Esophagus muscularis mucosa (tissue), 3 donors: ENCODE measurements at regions not wholly inside any gene's neighbourhood (a gene's known extent, or its start where the extent isn't known, plus 50 kb on each side); places are given as distances from the start of the nearest gene placed in this dataset.

ENCODE experiments used
- POLR2A ChIP-seq: fragments of 450-650 bp; IDR thresholded peaks from one replicate; pipeline ENCODE4 v1.6.1; 2017; ENCODE audit warnings: antibody characterized with exemption, moderate library complexity, mild to moderate bottlenecking, low read depth
- POLR2AphosphoS5 ChIP-seq, 2 donors: sonication (generic); formaldehyde crosslinking; IDR thresholded peaks; one replicate each; pipeline ENCODE4 v1.6.1; 2017; ENCODE audit warnings: antibody characterized with exemption in 2 of 2
- TF ChIP-seq, protein P1 (sequence below), 3 experiments: fragments of 200-600 bp in 2 of 3; fragments of 450-650 bp in 1 of 3; sonication (generic) in 2 of 3; IDR thresholded peaks; one replicate each; pipeline ENCODE4 v1.5.1; 2017 to 2019; ENCODE audit warnings: antibody characterized with exemption in 3 of 3, mild to moderate bottlenecking in 2 of 3, moderate library complexity in 1 of 3

DNA sequence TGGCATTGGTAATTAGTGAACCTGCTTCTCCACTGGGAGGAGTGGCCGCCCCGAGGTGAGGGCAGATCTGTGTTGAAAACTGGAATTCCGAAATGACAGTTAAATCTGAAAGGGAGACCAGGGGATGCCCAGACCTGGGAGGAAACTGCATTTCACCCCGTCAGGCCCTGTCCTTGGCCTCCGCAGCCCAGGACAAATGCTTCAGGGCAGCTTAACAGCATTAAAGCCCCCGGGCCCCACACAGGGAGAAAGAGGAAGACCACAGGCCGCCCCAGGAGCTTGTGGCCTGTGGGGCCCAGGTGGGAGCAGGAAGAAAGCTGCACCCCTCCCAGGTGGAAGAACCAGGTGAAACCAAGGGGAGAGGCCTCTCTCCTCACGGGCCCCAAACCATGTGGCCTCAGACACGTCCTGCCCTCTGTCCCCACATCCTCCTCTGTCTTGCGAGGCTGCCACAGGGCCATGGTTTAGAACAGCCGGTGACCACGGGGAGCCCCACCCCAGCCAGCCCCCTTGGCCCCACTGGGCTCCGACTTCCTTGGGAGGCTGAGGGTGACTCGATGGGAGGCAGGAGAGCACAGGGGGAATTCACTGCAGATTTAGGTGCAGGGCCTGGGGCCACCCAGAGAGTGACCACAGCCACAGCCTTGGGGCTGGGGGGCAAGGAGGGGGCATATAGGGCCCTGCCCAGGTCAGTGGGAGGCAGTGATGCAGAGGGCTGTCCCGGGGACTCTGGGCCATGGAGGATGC lies 265.4 kb downstream of the ADGRD1 start:
- TF ChIP-seq, protein P1, sequence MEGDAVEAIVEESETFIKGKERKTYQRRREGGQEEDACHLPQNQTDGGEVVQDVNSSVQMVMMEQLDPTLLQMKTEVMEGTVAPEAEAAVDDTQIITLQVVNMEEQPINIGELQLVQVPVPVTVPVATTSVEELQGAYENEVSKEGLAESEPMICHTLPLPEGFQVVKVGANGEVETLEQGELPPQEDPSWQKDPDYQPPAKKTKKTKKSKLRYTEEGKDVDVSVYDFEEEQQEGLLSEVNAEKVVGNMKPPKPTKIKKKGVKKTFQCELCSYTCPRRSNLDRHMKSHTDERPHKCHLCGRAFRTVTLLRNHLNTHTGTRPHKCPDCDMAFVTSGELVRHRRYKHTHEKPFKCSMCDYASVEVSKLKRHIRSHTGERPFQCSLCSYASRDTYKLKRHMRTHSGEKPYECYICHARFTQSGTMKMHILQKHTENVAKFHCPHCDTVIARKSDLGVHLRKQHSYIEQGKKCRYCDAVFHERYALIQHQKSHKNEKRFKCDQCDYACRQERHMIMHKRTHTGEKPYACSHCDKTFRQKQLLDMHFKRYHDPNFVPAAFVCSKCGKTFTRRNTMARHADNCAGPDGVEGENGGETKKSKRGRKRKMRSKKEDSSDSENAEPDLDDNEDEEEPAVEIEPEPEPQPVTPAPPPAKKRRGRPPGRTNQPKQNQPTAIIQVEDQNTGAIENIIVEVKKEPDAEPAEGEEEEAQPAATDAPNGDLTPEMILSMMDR (IDR thresholded peaks at IDR 0.05): no peak
- no peak for TF ChIP-seq POLR2AphosphoS5 (IDR thresholded peaks at IDR 0.05)
- TF ChIP-seq POLR2A: no peak
